ENCODE measurements at regions not wholly inside any gene's neighbourhood (a gene's known extent, or its start where the extent isn't known, plus 50 kb on each side); places are given as distances from the start of the nearest gene placed in this dataset.

DNA sequence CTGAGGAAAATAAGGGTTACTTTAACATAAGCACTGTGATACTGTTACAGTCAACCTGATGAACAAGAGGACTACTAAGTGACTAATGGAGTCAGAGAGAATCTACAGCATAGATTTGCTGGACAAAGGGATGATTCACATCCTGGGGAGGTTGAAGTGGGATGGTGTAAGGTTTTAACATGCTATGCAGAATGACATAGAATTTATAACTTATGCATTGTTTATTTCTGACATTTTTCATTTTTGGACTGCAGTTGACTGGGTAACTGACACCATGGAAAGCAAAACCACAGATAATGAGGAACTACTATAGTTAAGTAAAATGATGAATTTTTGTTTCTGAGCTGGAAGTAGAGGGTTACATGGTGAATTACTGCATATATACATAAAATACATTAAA is 389.2 kb downstream of the MAT2B start:
- TF ChIP-seq, protein P1, sequence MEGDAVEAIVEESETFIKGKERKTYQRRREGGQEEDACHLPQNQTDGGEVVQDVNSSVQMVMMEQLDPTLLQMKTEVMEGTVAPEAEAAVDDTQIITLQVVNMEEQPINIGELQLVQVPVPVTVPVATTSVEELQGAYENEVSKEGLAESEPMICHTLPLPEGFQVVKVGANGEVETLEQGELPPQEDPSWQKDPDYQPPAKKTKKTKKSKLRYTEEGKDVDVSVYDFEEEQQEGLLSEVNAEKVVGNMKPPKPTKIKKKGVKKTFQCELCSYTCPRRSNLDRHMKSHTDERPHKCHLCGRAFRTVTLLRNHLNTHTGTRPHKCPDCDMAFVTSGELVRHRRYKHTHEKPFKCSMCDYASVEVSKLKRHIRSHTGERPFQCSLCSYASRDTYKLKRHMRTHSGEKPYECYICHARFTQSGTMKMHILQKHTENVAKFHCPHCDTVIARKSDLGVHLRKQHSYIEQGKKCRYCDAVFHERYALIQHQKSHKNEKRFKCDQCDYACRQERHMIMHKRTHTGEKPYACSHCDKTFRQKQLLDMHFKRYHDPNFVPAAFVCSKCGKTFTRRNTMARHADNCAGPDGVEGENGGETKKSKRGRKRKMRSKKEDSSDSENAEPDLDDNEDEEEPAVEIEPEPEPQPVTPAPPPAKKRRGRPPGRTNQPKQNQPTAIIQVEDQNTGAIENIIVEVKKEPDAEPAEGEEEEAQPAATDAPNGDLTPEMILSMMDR (IDR thresholded peaks at IDR 0.05), result no peak
- no peak for TF ChIP-seq ZFX (IDR thresholded peaks at IDR 0.05; ENCODE audit: borderline replicate concordance)
